Adrenal gland (tissue), 5 donors: ENCODE measurements at regions not wholly inside any gene's neighbourhood (a gene's known extent, or its start where the extent isn't known, plus 50 kb on each side); places are given as distances from the start of the nearest gene placed in this dataset.

Experiments used
- CTCF ChIP-seq, 6 experiments: fragments of 450-650 bp in 4 of 6; fragments of 200-600 bp in 2 of 6; sonication (generic) in 1 of 6; IDR thresholded peaks; 1 replicate in 5 of 6; 2 replicates in 1 of 6; pipeline versions ENCODE4 v1.5.1 to v1.8.0; 2016 to 2021; ENCODE audit warnings: antibody characterized with exemption in 6 of 6, mild to moderate bottlenecking in 2 of 6, moderate library complexity in 1 of 6
- POLR2A ChIP-seq, 2 donors: fragments of 450-650 bp; IDR thresholded peaks; one replicate each; pipeline ENCODE4 v1.6.1; 2017; ENCODE audit warnings: antibody characterized with exemption in 2 of 2, mild to moderate bottlenecking in 2 of 2, moderate library complexity in 1 of 2
- donor health status: DM: no; HTN: no; CAD: no.

GRCh38 chr16:65786916-65787315 is 579.6 kb upstream of the CDH5 start:
- TF ChIP-seq CTCF (IDR thresholded peaks at IDR 0.05) (no peak), POLR2A (IDR thresholded peaks at IDR 0.05) (no peak)
